ENCODE measurements at regions not wholly inside any gene's neighbourhood (a gene's known extent, or its start where the extent isn't known, plus 50 kb on each side); places are given as distances from the start of the nearest gene placed in this dataset.

DNA sequence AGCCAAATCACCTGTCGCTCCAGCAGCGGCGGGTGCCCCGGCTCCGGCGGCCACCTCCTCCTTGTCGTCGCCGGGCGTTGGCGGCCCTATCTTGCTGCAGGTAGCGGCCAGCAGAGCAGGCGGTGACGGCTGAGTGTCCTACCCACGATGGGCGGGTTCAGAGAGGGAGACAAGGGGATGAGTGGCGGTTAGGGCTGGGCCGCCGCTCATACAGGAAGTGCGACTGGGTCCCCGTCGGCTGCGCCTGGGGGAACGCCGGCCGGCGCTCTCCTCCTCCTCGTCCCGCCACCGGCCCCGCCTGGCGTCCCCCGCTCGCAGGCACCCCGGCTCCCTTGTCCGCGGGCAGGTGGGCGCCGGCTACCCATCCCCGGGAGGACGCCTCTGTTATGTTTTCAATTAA, 1692.0 kb downstream of the SLITRK5 start (continued):
- TF ChIP-seq, protein P1, sequence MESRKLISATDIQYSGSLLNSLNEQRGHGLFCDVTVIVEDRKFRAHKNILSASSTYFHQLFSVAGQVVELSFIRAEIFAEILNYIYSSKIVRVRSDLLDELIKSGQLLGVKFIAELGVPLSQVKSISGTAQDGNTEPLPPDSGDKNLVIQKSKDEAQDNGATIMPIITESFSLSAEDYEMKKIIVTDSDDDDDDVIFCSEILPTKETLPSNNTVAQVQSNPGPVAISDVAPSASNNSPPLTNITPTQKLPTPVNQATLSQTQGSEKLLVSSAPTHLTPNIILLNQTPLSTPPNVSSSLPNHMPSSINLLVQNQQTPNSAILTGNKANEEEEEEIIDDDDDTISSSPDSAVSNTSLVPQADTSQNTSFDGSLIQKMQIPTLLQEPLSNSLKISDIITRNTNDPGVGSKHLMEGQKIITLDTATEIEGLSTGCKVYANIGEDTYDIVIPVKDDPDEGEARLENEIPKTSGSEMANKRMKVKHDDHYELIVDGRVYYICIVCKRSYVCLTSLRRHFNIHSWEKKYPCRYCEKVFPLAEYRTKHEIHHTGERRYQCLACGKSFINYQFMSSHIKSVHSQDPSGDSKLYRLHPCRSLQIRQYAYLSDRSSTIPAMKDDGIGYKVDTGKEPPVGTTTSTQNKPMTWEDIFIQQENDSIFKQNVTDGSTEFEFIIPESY (IDR thresholded peaks at IDR 0.05; ENCODE audit: extremely low read depth, insufficient replicate concordance, low read length) = no peak
- TF ChIP-seq TCF7L2 (IDR thresholded peaks at IDR 0.05; ENCODE audit: borderline replicate concordance, extremely low read depth, insufficient read depth, insufficient read length) (no peak), CEBPB (IDR thresholded peaks at IDR 0.05; ENCODE audit: low read depth) (no peak), SP1 (IDR thresholded peaks at IDR 0.05; ENCODE audit: low read depth) (no peak), EZH2phosphoT487 (IDR thresholded peaks at IDR 0.05; ENCODE audit: borderline replicate concordance) (no peak), RAD21 (IDR thresholded peaks at IDR 0.05; ENCODE audit: low read depth) (no peak), SIN3A (IDR thresholded peaks at IDR 0.05; ENCODE audit: low read depth) (no peak), SRF (IDR thresholded peaks at IDR 0.05; ENCODE audit: low read depth) (no peak), EGR1 (IDR thresholded peaks at IDR 0.05; ENCODE audit: low read depth) (no peak), ZFX (IDR thresholded peaks at IDR 0.05) (no peak), YY1 (IDR thresholded peaks at IDR 0.05; ENCODE audit: extremely low read depth, insufficient replicate concordance, low read depth, low read length) (no peak)

DNA sequence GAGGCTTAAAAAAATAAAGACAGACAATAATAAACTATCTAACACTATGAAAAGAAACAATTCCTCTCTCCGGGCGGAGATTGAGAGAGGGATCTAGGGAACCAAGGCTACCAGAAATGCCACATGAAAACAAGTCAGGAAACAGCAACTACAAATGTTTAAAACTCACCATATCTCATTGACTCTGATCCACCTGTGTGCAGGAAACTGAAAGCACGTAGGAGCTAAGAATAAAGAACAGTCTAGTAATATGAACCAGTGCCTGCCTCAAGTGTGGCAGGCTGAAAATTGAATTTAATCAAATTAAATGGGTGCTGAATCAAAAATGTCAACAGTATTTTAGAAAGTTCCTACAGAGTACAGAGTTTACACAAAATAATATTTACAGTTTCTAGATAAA, 1701.0 kb downstream of the SLITRK5 start:
- Histone ChIP-seq H3K4me1 (ENCODE audit: control insufficient read depth in 1 of 2, insufficient read depth in 2 of 2, low read length in 2 of 2) (no peaks in the 10 kb centered on the region), H3K4me3 (replicated peaks in 1 of 2; ENCODE audit: low read depth in 1 of 2, low read length in 2 of 2) (no peak overlapping the region), H2AFZ (ENCODE audit: low read depth, low read length, poor library complexity, severe bottlenecking) (no peak overlapping the region), H3K36me3 (ENCODE audit: control insufficient read depth in 1 of 2, insufficient read depth in 2 of 2, low read length in 2 of 2) (no peaks in the 10 kb centered on the region), H4K20me1 (ENCODE audit: insufficient read depth) (no peaks in the 10 kb centered on the region), H3K9me3 (ENCODE audit: control insufficient read depth in 1 of 2, insufficient read depth in 1 of 2, low read depth in 1 of 2, low read length in 2 of 2) (no peaks in the 10 kb centered on the region; a peak in 1 of 4 replicates), H3K9ac (ENCODE audit: low read length) (no peak overlapping the region), H3K27me3 (ENCODE audit: insufficient read depth, low read length) (no peaks in the 10 kb centered on the region), H3K4me2 (ENCODE audit: low read length) (no peak overlapping the region), H3K79me2 (ENCODE audit: insufficient read depth, low read length) (no peaks in the 10 kb centered on the region), H3K9me2 (ENCODE audit: insufficient read depth) (no peaks in the 10 kb centered on the region), H3K27ac (ENCODE audit: low read depth, low read length) (no peak overlapping the region)
- ATAC-seq (no peak), DNase-seq (ENCODE audit: low read depth, low spot score) (no peak)
- ChIA-PET CTCF (no interaction called here), RAD21 (ENCODE audit: low non-redundant PET in 1 of 2, low total read pairs in 2 of 2, uncharacterized antibody in 2 of 2, unreplicated experiment in 2 of 2) (no interaction called here), POLR2A (no interaction called here)
- TF ChIP-seq ZFX (IDR thresholded peaks at IDR 0.05) (no peak), EZH2phosphoT487 (IDR thresholded peaks at IDR 0.05; ENCODE audit: borderline replicate concordance) (no peak), FOSL1 (IDR thresholded peaks at IDR 0.05; ENCODE audit: low read depth) (no peak), EGR1 (IDR thresholded peaks at IDR 0.05; ENCODE audit: low read depth) (no peak), SP1 (IDR thresholded peaks at IDR 0.05; ENCODE audit: low read depth) (no peak)
- TF ChIP-seq, protein P2, sequence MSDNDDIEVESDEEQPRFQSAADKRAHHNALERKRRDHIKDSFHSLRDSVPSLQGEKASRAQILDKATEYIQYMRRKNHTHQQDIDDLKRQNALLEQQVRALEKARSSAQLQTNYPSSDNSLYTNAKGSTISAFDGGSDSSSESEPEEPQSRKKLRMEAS (IDR thresholded peaks at IDR 0.05) = no peak
- TF ChIP-seq, protein P3, sequence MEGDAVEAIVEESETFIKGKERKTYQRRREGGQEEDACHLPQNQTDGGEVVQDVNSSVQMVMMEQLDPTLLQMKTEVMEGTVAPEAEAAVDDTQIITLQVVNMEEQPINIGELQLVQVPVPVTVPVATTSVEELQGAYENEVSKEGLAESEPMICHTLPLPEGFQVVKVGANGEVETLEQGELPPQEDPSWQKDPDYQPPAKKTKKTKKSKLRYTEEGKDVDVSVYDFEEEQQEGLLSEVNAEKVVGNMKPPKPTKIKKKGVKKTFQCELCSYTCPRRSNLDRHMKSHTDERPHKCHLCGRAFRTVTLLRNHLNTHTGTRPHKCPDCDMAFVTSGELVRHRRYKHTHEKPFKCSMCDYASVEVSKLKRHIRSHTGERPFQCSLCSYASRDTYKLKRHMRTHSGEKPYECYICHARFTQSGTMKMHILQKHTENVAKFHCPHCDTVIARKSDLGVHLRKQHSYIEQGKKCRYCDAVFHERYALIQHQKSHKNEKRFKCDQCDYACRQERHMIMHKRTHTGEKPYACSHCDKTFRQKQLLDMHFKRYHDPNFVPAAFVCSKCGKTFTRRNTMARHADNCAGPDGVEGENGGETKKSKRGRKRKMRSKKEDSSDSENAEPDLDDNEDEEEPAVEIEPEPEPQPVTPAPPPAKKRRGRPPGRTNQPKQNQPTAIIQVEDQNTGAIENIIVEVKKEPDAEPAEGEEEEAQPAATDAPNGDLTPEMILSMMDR (IDR thresholded peaks at IDR 0.05 in 2 of 3, conservative IDR thresholded peaks at IDR 0.05 in 1 of 3; ENCODE audit: borderline replicate concordance in 1 of 3, insufficient read depth in 1 of 3, low read depth in 2 of 3, low read length in 2 of 3) = no peak
- BruUV-seq (replicated peaks) = no TSS peak
- intact Hi-C loops (cut with micrococcal nuclease) = no loop called here

All from HCT116 (cell line).